ENCODE measurements at regions not wholly inside any gene's neighbourhood (a gene's known extent, or its start where the extent isn't known, plus 50 kb on each side); places are given as distances from the start of the nearest gene placed in this dataset.

- ChIA-PET CTCF (no interaction called here), POLR2A (ENCODE audit: unreplicated experiment) (no interaction called here)
- BruUV-seq (replicated peaks) = no TSS peak
- H3K9me2 ChIP-seq (ENCODE audit: insufficient read depth) = no peaks in the 10 kb centered on the region
- no peaks in the 10 kb centered on the region for H3K36me3 ChIP-seq (ENCODE audit: low read depth)
- intact Hi-C loops (cut with micrococcal nuclease; ENCODE audit: unreplicated experiment) = no loop called here
- H3K27me3 ChIP-seq (ENCODE audit: insufficient read depth, low read depth) = peaks cover 92% of the 10 kb centered on the region
- H2AFZ ChIP-seq = no peak overlapping the region
- no peak overlapping the region for H3K27ac ChIP-seq
- no peak for TF ChIP-seq EZH2 (IDR thresholded peaks at IDR 0.05; ENCODE audit: low read depth)
- no peak for DNase-seq
- H3F3A ChIP-seq (ENCODE audit: insufficient read depth, low read depth) = no peaks in the 10 kb centered on the region
- H3K4me3 ChIP-seq = no peak overlapping the region
- 0 out of 2 replicates have a peak, but pooled peaks cover 5% of the 10 kb centered on the region for H3K9me3 ChIP-seq (ENCODE audit: insufficient read depth, low read depth)
- H4K20me1 ChIP-seq (ENCODE audit: insufficient read depth) = no peaks in the 10 kb centered on the region
- H3K4me1 ChIP-seq (replicated peaks; ENCODE audit: insufficient read depth) = no peaks in the 10 kb centered on the region
- H3K79me2 ChIP-seq (ENCODE audit: low read depth) = no peaks in the 10 kb centered on the region
- H3K4me2 ChIP-seq = no peak overlapping the region
Observed at GRCh38 chr1:11397151-11397901, 81.6 kb upstream of the DISP3 start.

- no peaks in the 10 kb centered on the region for H3F3A ChIP-seq (ENCODE audit: insufficient read depth, low read depth)
- no peak overlapping the region for H3K4me3 ChIP-seq
- H3K36me3 ChIP-seq (ENCODE audit: low read depth) = no peaks in the 10 kb centered on the region
- no peaks in the 10 kb centered on the region for H3K4me1 ChIP-seq (replicated peaks; ENCODE audit: insufficient read depth)
- DNase-seq = no peak
- intact Hi-C loops (cut with micrococcal nuclease; ENCODE audit: unreplicated experiment) = no loop called here
- 0 out of 2 replicates have a peak, but pooled peaks cover 8% of the 10 kb centered on the region for H3K9me3 ChIP-seq (ENCODE audit: insufficient read depth, low read depth)
- H4K20me1 ChIP-seq (ENCODE audit: insufficient read depth) = no peaks in the 10 kb centered on the region
- H3K79me2 ChIP-seq (ENCODE audit: low read depth) = no peaks in the 10 kb centered on the region
- CTCF ChIA-PET = no interaction called here
- H3K9me2 ChIP-seq (ENCODE audit: insufficient read depth) = no peaks in the 10 kb centered on the region
- no peak overlapping the region for H3K27ac ChIP-seq
- H3K4me2 ChIP-seq = no peak overlapping the region
- TF ChIP-seq EZH2 (IDR thresholded peaks at IDR 0.05; ENCODE audit: low read depth) (no peak), CTCF (conservative IDR thresholded peaks at IDR 0.05) (no peak)
- H3K27me3 ChIP-seq (ENCODE audit: insufficient read depth, low read depth) = peaks cover 93% of the 10 kb centered on the region
- POLR2A ChIA-PET (ENCODE audit: unreplicated experiment) = no interaction called here
- BruUV-seq (replicated peaks) = no TSS peak
- no peak overlapping the region for H2AFZ ChIP-seq
Observed at GRCh38 chr1:11399250-11399649, 79.7 kb upstream of the DISP3 start.

- Histone ChIP-seq H2AFZ (no peak overlapping the region), H4K20me1 (ENCODE audit: insufficient read depth) (no peaks in the 10 kb centered on the region), H3K27me3 (ENCODE audit: insufficient read depth, low read depth) (peaks cover 94% of the 10 kb centered on the region), H3K4me1 (replicated peaks; ENCODE audit: insufficient read depth) (no peaks in the 10 kb centered on the region), H3K9me2 (ENCODE audit: insufficient read depth) (no peaks in the 10 kb centered on the region), H3F3A (ENCODE audit: insufficient read depth, low read depth) (no peaks in the 10 kb centered on the region), H3K9me3 (ENCODE audit: insufficient read depth, low read depth) (0 out of 2 replicates have a peak, but pooled peaks cover 8% of the 10 kb centered on the region), H3K27ac (no peak overlapping the region), H3K36me3 (ENCODE audit: low read depth) (no peaks in the 10 kb centered on the region), H3K4me3 (no peak overlapping the region), H3K4me2 (no peak overlapping the region), H3K79me2 (ENCODE audit: low read depth) (no peaks in the 10 kb centered on the region)
- CTCF ChIA-PET = no interaction called here
- no TSS peak for BruUV-seq (replicated peaks)
- no peak for DNase-seq
- POLR2A ChIA-PET (ENCODE audit: unreplicated experiment) = no interaction called here
- intact Hi-C loops (cut with micrococcal nuclease; ENCODE audit: unreplicated experiment) = no loop called here
- TF ChIP-seq EZH2 (IDR thresholded peaks at IDR 0.05; ENCODE audit: low read depth) (no peak), CTCF (conservative IDR thresholded peaks at IDR 0.05) (no peak)
Observed at GRCh38 chr1:11400155-11400554, 78.8 kb upstream of the DISP3 start.

- no peak for DNase-seq
- no TSS peak for BruUV-seq (replicated peaks)
- Histone ChIP-seq H3K36me3 (ENCODE audit: low read depth) (no peaks in the 10 kb centered on the region), H3K79me2 (ENCODE audit: low read depth) (no peaks in the 10 kb centered on the region), H3F3A (ENCODE audit: insufficient read depth, low read depth) (no peaks in the 10 kb centered on the region), H3K9me3 (ENCODE audit: insufficient read depth, low read depth) (0 out of 2 replicates have a peak, but pooled peaks cover 8% of the 10 kb centered on the region), H3K4me2 (no peak overlapping the region), H3K9me2 (ENCODE audit: insufficient read depth) (no peaks in the 10 kb centered on the region), H2AFZ (no peak overlapping the region), H3K27me3 (ENCODE audit: insufficient read depth, low read depth) (peaks cover 91% of the 10 kb centered on the region), H3K4me1 (replicated peaks; ENCODE audit: insufficient read depth) (no peaks in the 10 kb centered on the region), H4K20me1 (ENCODE audit: insufficient read depth) (no peaks in the 10 kb centered on the region), H3K4me3 (no peak overlapping the region), H3K27ac (no peak overlapping the region)
- no peak for TF ChIP-seq EZH2 (IDR thresholded peaks at IDR 0.05; ENCODE audit: low read depth)
- TF ChIP-seq CTCF (conservative IDR thresholded peaks at IDR 0.05) = no peak
- intact Hi-C loops (cut with micrococcal nuclease; ENCODE audit: unreplicated experiment) = no loop called here
- ChIA-PET POLR2A (ENCODE audit: unreplicated experiment) (no interaction called here), CTCF (no interaction called here)
Observed at GRCh38 chr1:11400567-11400966, 78.4 kb upstream of the DISP3 start.

Measured in PC-9 (cell line).